Ammon's horn (tissue), 1 donor: ENCODE measurements at regions not wholly inside any gene's neighbourhood (a gene's known extent, or its start where the extent isn't known, plus 50 kb on each side); places are given as distances from the start of the nearest gene placed in this dataset.
"Not testable (repeated sequence)": the region's sequence is repeated elsewhere in the genome, so short reads cannot be mapped to it uniquely, and the experiment has no call there.

Experiments
- DNase-seq: peaks from one replicate; pipeline ENCODE4 v3.0.0-alpha.2; 2016; ENCODE audit warnings: low spot score

- DNase-seq, result no peak
Measured at GRCh38 chr4:92234393-92235176, 69.2 kb upstream of the GRID2 start.

GRCh38 chr4:92235731-92236130 is 68.0 kb upstream of the GRID2 start:
- DNase-seq, result no peak

- DNase-seq, result no peak
Measured at GRCh38 chr4:92236877-92237276, 66.9 kb upstream of the GRID2 start.

- DNase-seq, result no peak
Measured at GRCh38 chr4:92237559-92237958, 66.2 kb upstream of the GRID2 start.

GRCh38 chr4:92241094-92241493 is 62.7 kb upstream of the GRID2 start:
- DNase-seq, result no peak

GRCh38 chr4:92246384-92246783 is 57.4 kb upstream of the GRID2 start:
- no peak for DNase-seq

- DNase-seq, result no peak
Measured at GRCh38 chr4:92249541-92249940, 54.2 kb upstream of the GRID2 start.

GRCh38 chr4:92251711-92252110 is 52.1 kb upstream of the GRID2 start:
- no peak for DNase-seq

GRCh38 chr4:92252358-92252757 is 51.4 kb upstream of the GRID2 start:
- not testable (repeated sequence) for DNase-seq

GRCh38 chr4:92252846-92253245 is 50.9 kb upstream of the GRID2 start:
- no peak for DNase-seq

- DNase-seq, result no peak
Measured at GRCh38 chr4:92253550-92253949, 50.2 kb upstream of the GRID2 start.
